MM.1S (cell line): ENCODE measurements at regions not wholly inside any gene's neighbourhood (a gene's known extent, or its start where the extent isn't known, plus 50 kb on each side); places are given as distances from the start of the nearest gene placed in this dataset.
"Not testable (repeated sequence)": the region's sequence is repeated elsewhere in the genome, so short reads cannot be mapped to it uniquely, and the experiment has no call there.

Experiments used
- DNase-seq: peaks from one replicate; pipeline ENCODE4 v3.0.0-alpha.2; 2015
- H2AFZ ChIP-seq: fragments of 300-600 bp; sonication (generic); 2 replicates; pipeline ENCODE4 v1.6.0; 2016; ENCODE audit warnings: antibody characterized with exemption, low read length
- H3F3A ChIP-seq: fragments of 300-600 bp; sonication (generic); 2 replicates; pipeline ENCODE4 v1.6.1; 2016; ENCODE audit warnings: mild to moderate bottlenecking, antibody characterized with exemption, low read length, moderate library complexity, mixed read lengths; ENCODE audit not compliant: insufficient read depth
- H3K27ac ChIP-seq: fragments of 300-600 bp; sonication (generic); 2 replicates; pipeline ENCODE4 v1.5.1; 2016; ENCODE audit warnings: mild to moderate bottlenecking, low read length
- H3K27me3 ChIP-seq: fragments of 300-600 bp; sonication (generic); replicated peaks from 2 replicates; pipeline ENCODE4 v1.6.0; 2016; ENCODE audit warnings: low read length; ENCODE audit not compliant: insufficient read depth
- H3K36me3 ChIP-seq: fragments of 300-600 bp; sonication (generic); replicated peaks from 2 replicates; pipeline ENCODE4 v1.6.1; 2016; ENCODE audit warnings: mild to moderate bottlenecking, low read length, mixed read lengths; ENCODE audit not compliant: insufficient read depth
- H3K4me1 ChIP-seq: fragments of 300-600 bp; sonication (generic); 2 replicates; pipeline ENCODE4 v1.6.1; 2016; ENCODE audit warnings: low read length, mixed read lengths
- H3K4me2 ChIP-seq: fragments of 300-600 bp; sonication (generic); 2 replicates; pipeline ENCODE4 v1.6.0; 2016; ENCODE audit warnings: low read depth, low read length
- H3K4me3 ChIP-seq: fragments of 300-600 bp; sonication (generic); 2 replicates; pipeline ENCODE4 v1.5.1; 2016; ENCODE audit warnings: low read length, mixed read lengths
- H3K79me2 ChIP-seq: fragments of 300-600 bp; sonication (generic); 2 replicates; pipeline ENCODE4 v1.6.1; 2016; ENCODE audit warnings: mixed run types, low read length, mixed read lengths
- H3K9ac ChIP-seq: fragments of 300-600 bp; sonication (generic); 2 replicates; pipeline ENCODE4 v1.6.1; 2016; ENCODE audit warnings: low read length, mixed read lengths
- H3K9me2 ChIP-seq: fragments of 300-600 bp; sonication (generic); replicated peaks from 2 replicates; pipeline ENCODE4 v1.6.1; 2016; ENCODE audit warnings: mild to moderate bottlenecking, low read length, mixed read lengths; ENCODE audit not compliant: insufficient read depth
- H3K9me3 ChIP-seq: fragments of 300-600 bp; sonication (generic); replicated peaks from 2 replicates; pipeline ENCODE4 v1.6.1; 2016; ENCODE audit warnings: mild to moderate bottlenecking, low read length, mixed read lengths; ENCODE audit not compliant: insufficient read depth
- H4K20me1 ChIP-seq: fragments of 300-600 bp; sonication (generic); 2 replicates; pipeline ENCODE4 v1.6.1; 2016; ENCODE audit warnings: mild to moderate bottlenecking, low read length, moderate library complexity, mixed read lengths; ENCODE audit not compliant: insufficient read depth
- EZH2 ChIP-seq: fragments of 300-600 bp; sonication (generic); optimal IDR thresholded peaks from 2 replicates; pipeline ENCODE3; 2017; ENCODE audit warnings: low read depth, mild to moderate bottlenecking, antibody characterized with exemption, low read length, mixed read lengths
- EZH2phosphoT487 ChIP-seq: fragments of 300-600 bp; sonication (generic); IDR thresholded peaks from 2 replicates; pipeline ENCODE4 v1.6.1; 2018; ENCODE audit warnings: antibody characterized with exemption, low read length
- TF ChIP-seq, protein P1 (sequence below): fragments of 300-600 bp; sonication (generic); IDR thresholded peaks from 2 replicates; pipeline ENCODE4 v1.5.1; 2016; ENCODE audit warnings: antibody characterized with exemption, low read length, mixed read lengths

DNA sequence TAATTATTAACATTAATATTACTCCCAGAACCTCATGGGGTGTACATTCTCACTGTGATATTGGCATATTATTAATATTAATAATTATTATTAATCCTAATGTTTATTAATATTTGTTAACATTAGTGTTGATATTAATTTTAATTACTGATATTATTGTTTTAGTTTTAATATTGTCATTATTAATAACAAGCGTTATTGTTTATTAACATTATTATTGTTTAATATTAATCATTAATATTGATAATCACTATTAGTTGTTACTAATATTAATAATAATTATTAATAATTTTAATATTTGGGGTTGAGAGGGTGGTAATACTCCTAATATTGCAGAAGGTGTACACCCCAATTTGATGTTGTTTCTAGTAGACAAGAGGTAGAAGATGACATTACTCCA, 193.1 kb upstream of the XIRP2 start:
- no peaks in the 10 kb centered on the region for H4K20me1 ChIP-seq
- H3K79me2 ChIP-seq: no peaks in the 10 kb centered on the region
- no peaks in the 10 kb centered on the region for H3F3A ChIP-seq
- H3K9me2 ChIP-seq: no peaks in the 10 kb centered on the region
- DNase-seq: no peak
- H3K27me3 ChIP-seq: no peaks in the 10 kb centered on the region
- H3K4me2 ChIP-seq: no peak overlapping the region
- no peak overlapping the region for H3K27ac ChIP-seq
- H3K4me1 ChIP-seq: no peaks in the 10 kb centered on the region
- no peaks in the 10 kb centered on the region for H3K36me3 ChIP-seq
- no peak overlapping the region for H2AFZ ChIP-seq
- no peak overlapping the region for H3K4me3 ChIP-seq
- no peak overlapping the region for H3K9ac ChIP-seq
- no peaks in the 10 kb centered on the region for H3K9me3 ChIP-seq
- TF ChIP-seq, protein P1, sequence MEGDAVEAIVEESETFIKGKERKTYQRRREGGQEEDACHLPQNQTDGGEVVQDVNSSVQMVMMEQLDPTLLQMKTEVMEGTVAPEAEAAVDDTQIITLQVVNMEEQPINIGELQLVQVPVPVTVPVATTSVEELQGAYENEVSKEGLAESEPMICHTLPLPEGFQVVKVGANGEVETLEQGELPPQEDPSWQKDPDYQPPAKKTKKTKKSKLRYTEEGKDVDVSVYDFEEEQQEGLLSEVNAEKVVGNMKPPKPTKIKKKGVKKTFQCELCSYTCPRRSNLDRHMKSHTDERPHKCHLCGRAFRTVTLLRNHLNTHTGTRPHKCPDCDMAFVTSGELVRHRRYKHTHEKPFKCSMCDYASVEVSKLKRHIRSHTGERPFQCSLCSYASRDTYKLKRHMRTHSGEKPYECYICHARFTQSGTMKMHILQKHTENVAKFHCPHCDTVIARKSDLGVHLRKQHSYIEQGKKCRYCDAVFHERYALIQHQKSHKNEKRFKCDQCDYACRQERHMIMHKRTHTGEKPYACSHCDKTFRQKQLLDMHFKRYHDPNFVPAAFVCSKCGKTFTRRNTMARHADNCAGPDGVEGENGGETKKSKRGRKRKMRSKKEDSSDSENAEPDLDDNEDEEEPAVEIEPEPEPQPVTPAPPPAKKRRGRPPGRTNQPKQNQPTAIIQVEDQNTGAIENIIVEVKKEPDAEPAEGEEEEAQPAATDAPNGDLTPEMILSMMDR: no peak
- TF ChIP-seq EZH2 (no peak), EZH2phosphoT487 (no peak)

DNA sequence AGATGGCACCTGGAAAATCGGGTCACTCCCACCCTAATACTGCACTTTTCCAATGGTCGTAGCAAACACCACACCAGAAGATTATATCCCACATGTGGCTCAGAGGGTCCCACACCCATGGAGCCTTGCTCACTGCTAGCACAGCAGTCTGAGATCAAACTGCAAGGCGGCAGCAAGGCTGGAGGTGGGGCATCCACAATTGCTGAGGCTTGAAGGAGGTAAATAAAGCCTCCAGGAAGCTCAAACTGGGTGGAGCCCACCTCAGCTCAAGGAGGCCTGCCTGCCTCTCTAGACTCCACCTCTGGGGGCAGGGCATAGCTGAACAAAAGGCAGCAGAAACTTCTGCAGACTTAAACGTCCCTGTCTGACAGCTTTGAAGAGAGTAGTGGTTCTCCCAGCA, 192.0 kb upstream of the SCN7A start:
- H3F3A ChIP-seq, H3K36me3 ChIP-seq, H3K27ac ChIP-seq, H3K9ac ChIP-seq, H3K27me3 ChIP-seq, H3K9me3 ChIP-seq, H4K20me1 ChIP-seq, H3K4me3 ChIP-seq, H3K9me2 ChIP-seq, H3K4me2 ChIP-seq, DNase-seq, H3K4me1 ChIP-seq, H3K79me2 ChIP-seq, H2AFZ ChIP-seq: not testable (repeated sequence)

DNA sequence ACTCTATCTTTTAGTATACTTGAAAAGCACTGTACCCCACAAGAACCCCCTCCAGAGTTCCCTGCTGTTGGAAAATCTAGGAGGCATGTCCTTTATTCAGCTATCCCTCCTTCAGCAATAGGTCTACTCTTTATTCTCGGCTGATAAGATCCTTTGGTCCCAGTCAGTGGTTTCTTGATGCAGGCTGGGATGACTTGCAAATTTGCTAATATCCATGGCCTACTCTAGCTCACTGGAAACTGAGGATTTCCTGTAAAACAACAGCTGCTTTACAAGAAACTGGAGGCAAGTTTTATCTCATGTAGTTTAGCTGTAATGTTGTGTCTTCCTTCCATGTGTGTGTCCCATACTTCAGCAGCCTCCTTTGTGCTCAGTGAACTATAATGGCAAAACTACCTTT, 183.9 kb upstream of the SCN7A start:
- H3K4me2 ChIP-seq: no peak overlapping the region
- DNase-seq: no peak
- no peak overlapping the region for H3K9ac ChIP-seq
- no peaks in the 10 kb centered on the region for H3K9me3 ChIP-seq
- no peaks in the 10 kb centered on the region for H4K20me1 ChIP-seq
- no peaks in the 10 kb centered on the region for H3K79me2 ChIP-seq
- no peak overlapping the region for H2AFZ ChIP-seq
- H3K36me3 ChIP-seq: no peaks in the 10 kb centered on the region
- TF ChIP-seq EZH2 (no peak), EZH2phosphoT487 (no peak)
- TF ChIP-seq, protein P1: no peak
- no peaks in the 10 kb centered on the region for H3K9me2 ChIP-seq
- H3F3A ChIP-seq: no peaks in the 10 kb centered on the region
- H3K4me3 ChIP-seq: no peak overlapping the region
- no peak overlapping the region for H3K27ac ChIP-seq
- H3K27me3 ChIP-seq: no peaks in the 10 kb centered on the region
- H3K4me1 ChIP-seq: no peaks in the 10 kb centered on the region

DNA sequence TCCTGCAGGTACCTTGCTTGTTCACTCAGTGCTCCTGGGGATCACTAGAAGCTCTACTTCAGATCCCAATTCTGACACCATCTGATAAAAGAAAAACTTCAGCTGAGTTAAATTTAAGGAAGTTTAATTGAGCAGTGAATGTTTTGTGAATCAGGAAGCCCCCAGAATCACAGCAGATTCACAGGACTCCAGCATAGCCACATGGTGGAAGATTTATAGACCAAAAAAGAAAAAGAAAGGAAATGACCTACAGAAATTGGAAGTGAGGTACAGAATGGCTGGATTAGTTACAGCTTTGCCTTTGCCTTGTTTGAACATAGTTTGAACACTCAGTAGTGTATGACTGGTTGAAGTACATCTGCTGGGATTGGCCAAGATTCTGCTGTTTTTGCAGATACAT, 182.7 kb upstream of the SCN7A start:
- Histone ChIP-seq H3K9me2 (no peaks in the 10 kb centered on the region), H3K9me3 (no peaks in the 10 kb centered on the region), H3K79me2 (no peaks in the 10 kb centered on the region), H3K36me3 (no peaks in the 10 kb centered on the region), H3K27me3 (no peaks in the 10 kb centered on the region), H3K4me3 (no peak overlapping the region), H2AFZ (no peak overlapping the region), H3K4me2 (no peak overlapping the region), H3K27ac (no peak overlapping the region), H3K9ac (no peak overlapping the region), H3F3A (no peaks in the 10 kb centered on the region), H3K4me1 (no peaks in the 10 kb centered on the region), H4K20me1 (no peaks in the 10 kb centered on the region)
- DNase-seq: no peak
- TF ChIP-seq, protein P1: no peak
- TF ChIP-seq EZH2phosphoT487: no peak
- TF ChIP-seq EZH2: no peak
